ENCODE measurements at regions not wholly inside any gene's neighbourhood (a gene's known extent, or its start where the extent isn't known, plus 50 kb on each side); places are given as distances from the start of the nearest gene placed in this dataset.

DNA sequence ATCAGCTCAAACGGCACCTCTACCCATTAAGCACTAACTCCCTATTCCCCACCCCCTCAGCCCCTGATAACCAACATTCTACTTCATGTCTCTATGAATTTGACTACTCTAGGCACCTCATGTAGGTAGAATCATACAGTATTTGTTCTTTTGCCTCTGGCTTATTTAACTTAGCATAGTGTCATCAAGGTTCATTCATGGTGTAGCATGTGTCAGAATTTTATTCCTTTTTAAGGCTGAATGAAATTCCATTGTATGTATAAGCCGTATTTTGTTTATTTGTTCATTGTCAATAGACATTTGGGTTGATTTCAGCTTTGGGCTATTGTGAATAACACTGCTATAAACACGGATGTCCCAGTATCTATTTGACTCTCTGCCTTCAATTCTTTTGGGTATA is 794.9 kb upstream of the SOX9 start:
- DNase-seq (no peak), ATAC-seq (ENCODE audit: low read depth) (no peak)
- H3K4me1 ChIP-seq (ENCODE audit: control insufficient read depth in 2 of 2, insufficient read depth in 2 of 2, low read length in 2 of 2): no peaks in the 10 kb centered on the region
- no peak overlapping the region for H3K4me2 ChIP-seq (replicated peaks; ENCODE audit: low read depth, low read length, poor library complexity, severe bottlenecking)
- Mint-ChIP-seq H3K4me1 (no peaks in the 10 kb centered on the region), H3K9me3 (ENCODE audit: insufficient read depth) (no peaks in the 10 kb centered on the region), H3K27ac (no peak overlapping the region), H3K27me3 (no peaks in the 10 kb centered on the region), H3K4me3 (no peak overlapping the region)
- no peaks in the 10 kb centered on the region for H3K36me3 ChIP-seq (replicated peaks in 1 of 2; ENCODE audit: control extremely low read depth in 1 of 2, control insufficient read depth in 1 of 2, extremely low read depth in 1 of 2, insufficient read depth in 2 of 2, low read length in 1 of 2)
- 100% methylated on average over 1 of the region's 3 CpGs for WGBS (ENCODE audit: insufficient coverage)
- no peaks in the 10 kb centered on the region for H4K20me1 ChIP-seq (ENCODE audit: control insufficient read depth, insufficient read depth, low read length, poor library complexity, severe bottlenecking)
- POLR2A ChIA-PET: no interaction called here
- H3K27me3 ChIP-seq (replicated peaks in 1 of 4; ENCODE audit: control extremely low read depth in 1 of 4, control insufficient read depth in 3 of 4, insufficient read depth in 4 of 4, low read length in 3 of 4): no peaks in the 10 kb centered on the region
- H3K27ac ChIP-seq (ENCODE audit: low read length in 2 of 2): no peak overlapping the region
- intact Hi-C loops (cut with micrococcal nuclease): no loop called here
- CTCF ChIA-PET: no interaction called here
- H3K9me3 ChIP-seq (ENCODE audit: control extremely low read depth in 1 of 3, control insufficient read depth in 2 of 3, insufficient read depth in 1 of 3, low read length in 2 of 3): peaks cover 0 to 8% (median 0%) of the 10 kb centered on the region in 3 donors
- no peak overlapping the region for H3K9ac ChIP-seq (ENCODE audit: low read length)
- no peaks in the 10 kb centered on the region for H3K79me2 ChIP-seq (ENCODE audit: control insufficient read depth, insufficient read depth, low read length)
- no peak overlapping the region for H3K4me3 ChIP-seq (ENCODE audit: control extremely low read depth in 1 of 5, extremely low read depth in 1 of 5, insufficient read depth in 1 of 5, low read depth in 2 of 5, low read length in 4 of 5)
- TF ChIP-seq, protein P1, sequence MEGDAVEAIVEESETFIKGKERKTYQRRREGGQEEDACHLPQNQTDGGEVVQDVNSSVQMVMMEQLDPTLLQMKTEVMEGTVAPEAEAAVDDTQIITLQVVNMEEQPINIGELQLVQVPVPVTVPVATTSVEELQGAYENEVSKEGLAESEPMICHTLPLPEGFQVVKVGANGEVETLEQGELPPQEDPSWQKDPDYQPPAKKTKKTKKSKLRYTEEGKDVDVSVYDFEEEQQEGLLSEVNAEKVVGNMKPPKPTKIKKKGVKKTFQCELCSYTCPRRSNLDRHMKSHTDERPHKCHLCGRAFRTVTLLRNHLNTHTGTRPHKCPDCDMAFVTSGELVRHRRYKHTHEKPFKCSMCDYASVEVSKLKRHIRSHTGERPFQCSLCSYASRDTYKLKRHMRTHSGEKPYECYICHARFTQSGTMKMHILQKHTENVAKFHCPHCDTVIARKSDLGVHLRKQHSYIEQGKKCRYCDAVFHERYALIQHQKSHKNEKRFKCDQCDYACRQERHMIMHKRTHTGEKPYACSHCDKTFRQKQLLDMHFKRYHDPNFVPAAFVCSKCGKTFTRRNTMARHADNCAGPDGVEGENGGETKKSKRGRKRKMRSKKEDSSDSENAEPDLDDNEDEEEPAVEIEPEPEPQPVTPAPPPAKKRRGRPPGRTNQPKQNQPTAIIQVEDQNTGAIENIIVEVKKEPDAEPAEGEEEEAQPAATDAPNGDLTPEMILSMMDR (IDR thresholded peaks at IDR 0.05): no peak
- no peak overlapping the region for H2AFZ ChIP-seq (ENCODE audit: insufficient read depth, low read depth, low read length, poor library complexity, severe bottlenecking)

DNA sequence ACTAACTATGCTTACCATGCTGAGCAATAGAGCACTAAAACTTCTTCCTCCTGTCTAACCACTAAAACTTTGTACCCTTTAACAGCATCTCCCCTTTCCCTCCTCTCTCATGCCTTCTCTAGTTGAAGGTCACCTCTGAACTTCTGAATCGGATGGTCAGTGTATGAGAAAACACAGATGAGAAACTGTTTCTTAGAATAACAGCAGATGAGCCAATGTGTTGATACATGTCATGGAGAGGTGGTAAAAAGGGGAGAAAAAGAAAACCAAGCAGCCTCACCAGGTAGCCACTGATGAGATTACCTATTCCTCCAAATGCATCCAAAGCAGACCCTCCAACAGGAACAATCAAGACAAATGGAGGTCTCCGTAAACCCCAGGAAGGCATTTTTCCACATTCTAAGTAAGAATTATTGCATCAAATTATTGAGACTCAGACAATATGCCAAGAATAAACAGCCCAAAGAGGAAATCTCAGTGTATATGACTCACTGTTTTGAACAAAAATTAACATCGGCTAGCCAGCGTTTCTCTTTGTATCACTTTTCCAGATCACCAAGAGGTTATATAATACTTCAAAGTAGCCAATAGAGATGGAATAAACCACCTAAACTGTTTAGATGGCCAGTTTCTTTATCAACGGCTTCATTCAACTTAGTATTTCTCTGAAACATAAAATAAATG is 793.3 kb upstream of the SOX9 start:
- H3K27me3 ChIP-seq (replicated peaks in 1 of 4; ENCODE audit: control extremely low read depth in 1 of 4, control insufficient read depth in 3 of 4, insufficient read depth in 4 of 4, low read length in 3 of 4): no peaks in the 10 kb centered on the region
- POLR2A ChIA-PET: no interaction called here
- Mint-ChIP-seq H3K4me1 (no peaks in the 10 kb centered on the region), H3K27me3 (no peaks in the 10 kb centered on the region), H3K27ac (no peak overlapping the region), H3K4me3 (no peak overlapping the region), H3K9me3 (ENCODE audit: insufficient read depth) (no peaks in the 10 kb centered on the region)
- no peak overlapping the region for H2AFZ ChIP-seq (ENCODE audit: insufficient read depth, low read depth, low read length, poor library complexity, severe bottlenecking)
- intact Hi-C loops (cut with micrococcal nuclease): no loop called here
- no peak overlapping the region for H3K9ac ChIP-seq (ENCODE audit: low read length)
- no peaks in the 10 kb centered on the region for H3K79me2 ChIP-seq (ENCODE audit: control insufficient read depth, insufficient read depth, low read length)
- no peak for DNase-seq
- no peak overlapping the region for H3K27ac ChIP-seq (ENCODE audit: low read length in 2 of 2)
- peaks cover 0 to 5% (median 0%) of the 10 kb centered on the region in 3 donors for H3K9me3 ChIP-seq (ENCODE audit: control extremely low read depth in 1 of 3, control insufficient read depth in 2 of 3, insufficient read depth in 1 of 3, low read length in 2 of 3)
- TF ChIP-seq, protein P1 (IDR thresholded peaks at IDR 0.05): no peak
- no peak for TF ChIP-seq EZH2 (IDR thresholded peaks at IDR 0.05; ENCODE audit: borderline replicate concordance, insufficient read depth, low read depth, low read length, poor library complexity, severe bottlenecking)
- no CpG with 5 or more reads among the region's 5 CpGs for WGBS (ENCODE audit: insufficient coverage)
- H3K4me2 ChIP-seq (replicated peaks; ENCODE audit: low read depth, low read length, poor library complexity, severe bottlenecking): no peak overlapping the region
- H4K20me1 ChIP-seq (ENCODE audit: control insufficient read depth, insufficient read depth, low read length, poor library complexity, severe bottlenecking): no peaks in the 10 kb centered on the region
- H3K4me3 ChIP-seq (ENCODE audit: control extremely low read depth in 1 of 5, extremely low read depth in 1 of 5, insufficient read depth in 1 of 5, low read depth in 2 of 5, low read length in 4 of 5): no peak overlapping the region
- CTCF ChIA-PET: no interaction called here
- no peaks in the 10 kb centered on the region for H3K4me1 ChIP-seq (ENCODE audit: control insufficient read depth in 2 of 2, insufficient read depth in 2 of 2, low read length in 2 of 2)
- no peaks in the 10 kb centered on the region for H3K36me3 ChIP-seq (replicated peaks in 1 of 2; ENCODE audit: control extremely low read depth in 1 of 2, control insufficient read depth in 1 of 2, extremely low read depth in 1 of 2, insufficient read depth in 2 of 2, low read length in 1 of 2)
- no peak for ATAC-seq (ENCODE audit: low read depth)

Data from B cell (primary cell).